GM18498 (cell line): ENCODE measurements at regions not wholly inside any gene's neighbourhood (a gene's known extent, or its start where the extent isn't known, plus 50 kb on each side); places are given as distances from the start of the nearest gene placed in this dataset.

Source experiments
- ATAC-seq: cut with Tn5 transposase; IDR thresholded peaks from one replicate; pipeline ENCODE4 v1.9.1; 2021; ENCODE audit warnings: mild to moderate bottlenecking, moderate library complexity; ENCODE audit not compliant: unreplicated experiment

GRCh38 chr12:4137015-4137414 lies 136.5 kb upstream of the CCND2 start:
- no peak for ATAC-seq

DNA sequence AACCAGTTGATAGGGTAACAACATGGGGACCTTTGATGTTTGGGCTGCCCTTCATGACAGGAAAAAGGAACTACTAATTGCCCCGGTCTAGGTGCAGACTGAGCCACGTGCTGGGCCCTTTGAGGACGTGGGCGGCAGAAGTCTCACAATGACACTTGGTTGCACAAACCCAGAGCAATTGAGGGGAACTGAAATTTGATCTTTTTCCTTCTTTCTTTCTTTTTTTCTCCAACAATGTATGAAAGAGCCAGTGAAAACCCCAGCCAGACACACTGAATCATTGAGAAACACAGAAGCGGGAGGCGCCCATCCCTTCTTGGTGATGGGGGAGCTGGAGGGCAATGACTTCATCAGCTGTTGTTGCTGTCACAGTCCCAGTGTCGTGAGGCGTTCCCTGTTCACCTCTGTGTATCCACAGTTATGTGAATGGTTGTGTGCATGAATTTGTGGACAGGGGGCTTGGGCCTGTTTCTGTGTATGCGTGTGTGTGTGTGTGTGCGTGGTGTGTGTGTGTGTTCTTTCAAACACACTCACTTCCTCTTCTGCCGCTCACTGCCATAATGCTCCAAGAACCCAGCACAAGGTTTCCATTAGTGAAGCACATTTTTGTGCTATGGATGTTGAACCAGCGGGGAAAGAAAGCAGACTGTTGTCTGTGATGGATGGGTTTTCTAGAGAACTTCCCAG lies 137.5 kb upstream of the CCND2 start:
- ATAC-seq: peak; percentile 85

- no peak for ATAC-seq
Measured at GRCh38 chr12:4134448-4135263, 138.9 kb upstream of the CCND2 start.

DNA sequence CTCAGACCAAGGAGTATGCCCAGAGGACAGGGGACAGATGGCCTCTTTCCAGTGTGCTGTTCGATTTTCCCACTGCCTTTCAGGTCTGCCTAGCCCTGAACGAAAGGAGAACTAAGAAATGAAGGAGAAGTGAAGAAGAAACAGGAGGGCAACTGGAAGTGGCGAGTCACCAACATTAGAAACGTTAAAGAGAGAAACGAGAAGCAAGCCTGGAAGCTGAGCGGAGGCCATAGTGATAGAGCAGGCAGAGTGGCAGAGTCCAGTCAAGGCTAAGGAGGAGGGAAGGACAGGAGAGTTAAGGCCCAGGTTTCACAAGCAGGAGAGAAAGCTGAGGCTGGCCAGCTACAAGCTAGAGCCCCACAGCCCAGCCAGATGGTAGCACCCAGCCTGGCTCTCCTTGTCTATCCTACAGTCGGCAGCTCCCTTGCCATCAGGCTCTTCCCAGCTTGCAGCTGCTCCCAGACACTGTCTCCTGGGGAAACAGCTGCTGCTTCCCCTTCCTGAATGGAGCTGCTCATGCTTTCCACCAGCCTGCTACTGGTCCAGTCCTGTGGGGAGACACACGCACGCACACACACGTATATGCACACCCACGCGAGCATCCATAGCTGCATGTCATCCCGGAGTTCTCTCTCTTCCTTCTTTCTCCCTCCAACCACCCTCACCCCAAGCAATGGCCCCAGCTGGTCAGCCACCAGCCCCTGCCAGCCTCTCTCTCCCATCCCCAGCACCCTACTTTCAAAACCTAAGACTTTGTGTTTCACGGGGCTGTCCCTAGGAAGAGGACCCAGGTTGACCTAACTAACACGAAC lies 139.7 kb upstream of the CCND2 start:
- no peak for ATAC-seq

- no peak for ATAC-seq
Measured at GRCh38 chr12:4133029-4133428, 140.5 kb upstream of the CCND2 start.

GRCh38 chr12:4121506-4122020 lies 152.0 kb upstream of the CCND2 start:
- no peak for ATAC-seq

GRCh38 chr12:4120316-4120917 lies 153.1 kb upstream of the CCND2 start:
- ATAC-seq: no peak

- peak; percentile 78 for ATAC-seq
Measured at GRCh38 chr12:4119157-4119761, 154.3 kb upstream of the CCND2 start.

GRCh38 chr12:4118601-4119156 lies 154.9 kb upstream of the CCND2 start:
- ATAC-seq: peak; percentile 18

DNA sequence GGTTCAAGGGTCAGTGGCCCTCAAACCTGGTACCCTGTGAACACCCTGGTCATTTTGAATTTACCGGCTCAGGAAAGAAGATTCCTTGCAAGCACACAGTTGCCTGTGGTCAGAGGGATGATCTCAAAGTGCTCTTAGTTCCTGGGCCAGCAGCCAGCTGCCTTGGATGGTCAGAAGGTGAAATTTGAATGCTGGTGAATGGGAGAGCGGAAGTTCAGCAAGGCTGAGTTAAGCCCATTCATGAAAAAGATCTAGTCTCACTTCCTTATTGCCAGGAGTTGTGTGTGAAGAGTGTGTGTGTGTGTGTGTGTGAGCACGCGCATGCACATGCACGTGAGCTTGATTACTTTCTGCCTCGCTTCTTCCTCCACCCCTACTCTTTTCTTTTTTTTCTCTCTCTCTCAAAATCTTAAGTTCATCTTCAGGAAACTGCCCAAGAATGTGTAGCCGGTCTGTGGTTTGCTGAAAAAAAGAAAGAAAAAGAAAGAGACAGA lies 155.5 kb upstream of the CCND2 start:
- ATAC-seq: peak; percentile 44

DNA sequence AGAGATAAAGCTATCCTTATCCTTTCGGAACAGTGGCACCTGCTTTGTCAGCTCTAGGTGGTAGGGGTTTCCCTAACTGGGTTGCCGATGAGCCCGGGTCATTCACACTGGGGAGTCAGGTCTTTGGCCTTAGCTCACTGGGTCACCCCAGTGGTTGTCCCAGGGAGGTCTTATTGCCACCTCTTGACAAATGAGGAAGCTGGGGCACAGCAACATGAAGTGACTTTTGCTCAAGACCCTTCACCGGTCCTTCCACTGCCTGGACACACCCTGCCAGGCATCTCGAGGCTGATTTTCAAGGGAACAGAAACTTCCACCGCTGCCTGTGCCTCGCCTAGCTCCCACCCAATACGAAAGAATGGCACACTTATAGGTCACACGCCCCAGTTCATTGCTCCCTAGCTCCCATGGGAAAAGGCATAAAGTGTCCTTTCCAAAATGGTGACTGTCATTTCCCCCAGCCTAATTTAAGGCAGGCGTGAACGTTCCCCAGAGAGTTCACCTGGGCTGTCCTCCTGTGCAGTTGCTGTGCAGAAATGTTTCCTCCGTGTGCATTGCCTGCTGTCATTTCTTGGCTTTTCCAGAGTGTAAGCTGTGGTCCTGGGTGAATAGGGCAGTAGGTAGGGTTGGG lies 156.1 kb upstream of the CCND2 start:
- no peak for ATAC-seq

DNA sequence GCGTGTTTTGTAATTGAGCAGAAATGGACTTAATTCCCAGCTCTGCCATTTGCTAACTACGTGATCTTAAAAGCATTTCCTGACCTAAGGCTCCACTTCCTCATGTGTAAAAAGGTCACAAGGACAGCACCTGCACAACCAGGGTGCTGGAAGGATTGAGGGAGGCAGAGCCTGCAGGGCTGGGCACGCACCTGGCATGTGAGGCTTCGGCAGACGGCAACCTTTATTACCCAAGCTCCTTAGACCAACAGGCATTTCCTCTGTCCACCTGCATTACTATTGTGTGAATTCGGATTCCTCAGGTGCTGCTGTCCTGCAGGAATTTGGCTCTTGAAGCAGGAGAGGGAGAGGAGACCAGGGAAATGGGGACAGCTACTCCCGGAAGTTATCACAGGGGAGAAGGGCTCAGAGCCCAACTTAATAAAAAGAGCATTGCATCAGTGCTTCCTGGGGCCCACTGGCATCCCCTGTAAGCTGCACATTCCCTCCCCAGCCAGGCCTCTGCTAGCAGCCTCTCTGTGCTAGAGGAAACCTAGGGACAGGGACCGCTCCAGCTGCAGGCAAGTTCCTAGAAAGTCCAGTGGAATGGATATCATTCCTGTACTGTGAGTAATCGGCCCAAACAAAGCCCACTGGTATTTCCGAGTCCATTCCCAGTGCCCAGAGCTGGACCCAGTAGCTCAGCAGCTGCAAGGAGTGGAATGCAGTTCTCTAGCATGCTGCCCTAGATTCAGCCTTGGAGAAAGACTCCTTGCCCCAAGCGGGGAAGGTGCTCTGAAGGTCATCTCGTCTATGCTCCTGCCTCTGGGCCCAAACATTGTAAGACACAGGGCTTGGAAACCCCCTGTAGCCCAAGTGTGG lies 157.1 kb upstream of the CCND2 start:
- no peak for ATAC-seq

DNA sequence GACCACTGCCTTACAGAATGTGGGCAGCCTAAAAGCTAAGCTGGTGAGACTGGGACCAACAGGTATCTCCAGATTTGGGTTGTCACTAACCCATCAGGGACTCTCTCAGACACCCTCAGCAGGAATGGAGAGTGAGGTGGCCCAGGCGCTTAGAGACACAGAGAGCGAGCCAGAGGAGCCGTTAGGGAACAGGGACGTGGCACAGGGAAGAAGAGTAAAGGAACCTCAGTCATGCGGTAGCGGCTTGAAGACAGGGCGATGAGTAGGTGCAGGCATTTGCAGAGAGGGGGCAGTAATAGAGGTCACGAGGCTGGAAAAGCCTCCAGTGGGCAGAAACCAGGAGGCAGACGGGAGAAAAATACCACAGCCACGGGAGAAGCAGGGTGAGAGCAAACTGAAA lies 158.0 kb upstream of the CCND2 start:
- no peak for ATAC-seq

GRCh38 chr12:4114986-4115385 lies 158.6 kb upstream of the CCND2 start:
- ATAC-seq: no peak

- no peak for ATAC-seq
Measured at GRCh38 chr12:4112734-4113325, 160.7 kb upstream of the CCND2 start.

DNA sequence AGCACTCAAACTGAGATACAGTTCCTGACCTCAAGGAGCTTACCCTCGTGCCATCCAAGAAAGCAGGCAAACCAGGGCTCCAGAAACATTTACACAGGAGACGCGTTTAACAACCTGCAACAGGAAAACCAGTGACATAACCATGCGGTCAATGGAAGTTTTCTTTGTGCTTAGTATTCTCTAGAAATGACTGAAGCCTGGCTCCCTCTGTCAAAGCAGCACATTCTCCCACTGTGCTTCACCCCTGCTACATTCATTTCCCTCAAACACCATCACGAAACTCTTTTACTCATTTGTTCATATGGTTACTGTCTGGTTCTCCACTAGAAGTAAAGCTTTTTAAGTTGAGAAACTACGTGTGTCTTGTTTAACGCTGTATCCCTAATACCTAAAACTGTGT lies 161.3 kb upstream of the CCND2 start:
- ATAC-seq: no peak

GRCh38 chr12:4111010-4111409 lies 162.6 kb upstream of the CCND2 start:
- no peak for ATAC-seq

DNA sequence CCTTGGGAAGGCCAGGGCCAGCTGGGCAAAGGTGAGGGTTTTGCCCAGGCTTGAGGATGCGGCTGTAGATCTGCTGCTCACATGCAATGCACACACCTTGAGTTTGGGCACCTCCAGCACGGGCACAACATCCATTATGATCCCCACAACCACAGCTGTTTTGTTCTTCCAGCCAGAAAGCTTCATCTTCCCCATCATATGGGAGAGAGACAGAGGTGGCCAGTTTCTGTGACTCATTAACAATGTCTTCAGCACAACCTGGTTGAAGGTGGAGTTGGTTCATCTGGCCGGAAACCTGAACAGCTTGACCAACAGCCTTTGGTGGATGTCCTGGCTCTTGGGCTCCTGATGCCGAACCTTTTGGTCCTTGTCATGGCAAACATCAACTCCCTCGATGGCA lies 163.7 kb upstream of the CCND2 start:
- no peak for ATAC-seq
